GM12891 (cell line): ENCODE measurements at regions not wholly inside any gene's neighbourhood (a gene's known extent, or its start where the extent isn't known, plus 50 kb on each side); places are given as distances from the start of the nearest gene placed in this dataset.

Source experiments
- POLR2A ChIP-seq: IDR thresholded peaks from 2 replicates; pipeline ENCODE4 v1.6.1; 2011; ENCODE audit warnings: low read depth, low read length, control low read depth
- POLR2AphosphoS5 ChIP-seq: IDR thresholded peaks from 2 replicates; pipeline ENCODE4 v1.6.1; 2011; ENCODE audit warnings: low read depth, low read length, control low read depth
- TAF1 ChIP-seq: IDR thresholded peaks from 2 replicates; pipeline ENCODE4 v1.6.1; 2011; ENCODE audit warnings: low read depth, low read length, control low read depth

DNA sequence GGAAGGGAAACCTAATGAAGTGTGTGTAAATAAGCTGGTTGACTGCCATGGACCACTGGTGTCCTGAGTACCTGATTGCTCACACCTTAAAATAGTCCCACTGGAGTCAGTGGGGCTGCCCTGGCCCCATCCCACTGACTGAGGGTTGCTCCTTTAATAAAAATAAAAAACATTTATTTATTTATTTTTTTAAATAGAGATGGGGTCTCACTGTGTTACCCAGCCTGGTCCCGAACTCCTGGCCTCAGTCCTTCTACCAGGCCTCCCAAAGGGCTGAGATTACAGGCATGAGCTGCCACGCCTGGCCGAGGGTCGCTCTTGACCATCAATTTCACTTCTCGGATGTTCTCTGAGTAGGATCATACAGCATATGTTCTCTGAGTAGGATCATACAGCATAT, 394.2 kb upstream of the IRX2 start:
- TF ChIP-seq POLR2A, result no peak
- no peak for TF ChIP-seq POLR2AphosphoS5
- no peak for TF ChIP-seq TAF1
